DMS153 (cell line): ENCODE measurements at regions not wholly inside any gene's neighbourhood (a gene's known extent, or its start where the extent isn't known, plus 50 kb on each side); places are given as distances from the start of the nearest gene placed in this dataset.

ENCODE experiments used
- DNase-seq: peaks from one replicate; lab custom pipeline; 2025; lab: John Stamatoyannopoulos, UW

GRCh38 chr3:72459588-72459987 lies 388.7 kb downstream of the SHQ1 start:
- DNase-seq, result no peak

GRCh38 chr3:72458375-72458774 lies 389.9 kb downstream of the SHQ1 start:
- DNase-seq, result no peak

- DNase-seq, result no peak
Observed at GRCh38 chr3:72454441-72454840, 393.8 kb downstream of the SHQ1 start.

GRCh38 chr3:72453706-72454105 lies 394.5 kb downstream of the SHQ1 start:
- DNase-seq, result no peak

GRCh38 chr3:72452745-72453144 lies 395.5 kb downstream of the SHQ1 start:
- DNase-seq, result no peak

- no peak for DNase-seq
Observed at GRCh38 chr3:72451841-72452240, 396.4 kb downstream of the SHQ1 start.

GRCh38 chr3:72449551-72449950 lies 398.7 kb downstream of the SHQ1 start:
- no peak for DNase-seq

- DNase-seq, result no peak
Observed at GRCh38 chr3:72448858-72449257, 399.4 kb downstream of the SHQ1 start.

- no peak for DNase-seq
Observed at GRCh38 chr3:72448375-72448823, 399.8 kb downstream of the SHQ1 start.

GRCh38 chr3:72447059-72447946 lies 400.9 kb downstream of the SHQ1 start:
- DNase-seq, result peak; percentile 31

GRCh38 chr3:72446218-72447058 lies 401.8 kb downstream of the SHQ1 start, which contains the start of gene RYBP:
Gene RYBP (minus strand): TSS chr3:72446621.
- DNase-seq, result no peak

GRCh38 chr3:72445827-72446217 lies 402.4 kb downstream of the SHQ1 start:
- DNase-seq, result no peak

GRCh38 chr3:72444656-72445223 lies 403.5 kb downstream of the SHQ1 start:
- no peak for DNase-seq

- DNase-seq, result no peak
Observed at GRCh38 chr3:72442759-72443158, 405.5 kb downstream of the SHQ1 start.

GRCh38 chr3:72441284-72441994 lies 406.8 kb downstream of the SHQ1 start:
- no peak for DNase-seq

- DNase-seq, result no peak
Observed at GRCh38 chr3:72440491-72440890, 407.8 kb downstream of the SHQ1 start.

- DNase-seq, result no peak
Observed at GRCh38 chr3:72439321-72440183, 408.7 kb downstream of the SHQ1 start.

- no peak for DNase-seq
Observed at GRCh38 chr3:72437661-72438406, 410.4 kb downstream of the SHQ1 start.

GRCh38 chr3:72436863-72437592 lies 411.2 kb downstream of the SHQ1 start:
- no peak for DNase-seq
